Esophagus muscularis mucosa (tissue), 4 donors: ENCODE measurements at regions not wholly inside any gene's neighbourhood (a gene's known extent, or its start where the extent isn't known, plus 50 kb on each side); places are given as distances from the start of the nearest gene placed in this dataset.

Experiments
- CTCF ChIP-seq, 3 experiments: fragments of 200-600 bp in 2 of 3; fragments of 450-650 bp in 1 of 3; sonication (generic) in 2 of 3; IDR thresholded peaks; one replicate each; pipeline ENCODE4 v1.5.1; 2017 to 2019; ENCODE audit warnings: antibody characterized with exemption in 3 of 3, mild to moderate bottlenecking in 2 of 3, moderate library complexity in 1 of 3
- EP300 ChIP-seq: sonication (generic); formaldehyde crosslinking; IDR thresholded peaks from one replicate; pipeline ENCODE4 v1.6.1; 2017; ENCODE audit warnings: antibody characterized with exemption
- POLR2A ChIP-seq: fragments of 450-650 bp; IDR thresholded peaks from one replicate; pipeline ENCODE4 v1.6.1; 2017; ENCODE audit warnings: antibody characterized with exemption, moderate library complexity, mild to moderate bottlenecking, low read depth
- POLR2AphosphoS5 ChIP-seq, 2 donors: sonication (generic); formaldehyde crosslinking; IDR thresholded peaks; one replicate each; pipeline ENCODE4 v1.6.1; 2017; ENCODE audit warnings: antibody characterized with exemption in 2 of 2

DNA sequence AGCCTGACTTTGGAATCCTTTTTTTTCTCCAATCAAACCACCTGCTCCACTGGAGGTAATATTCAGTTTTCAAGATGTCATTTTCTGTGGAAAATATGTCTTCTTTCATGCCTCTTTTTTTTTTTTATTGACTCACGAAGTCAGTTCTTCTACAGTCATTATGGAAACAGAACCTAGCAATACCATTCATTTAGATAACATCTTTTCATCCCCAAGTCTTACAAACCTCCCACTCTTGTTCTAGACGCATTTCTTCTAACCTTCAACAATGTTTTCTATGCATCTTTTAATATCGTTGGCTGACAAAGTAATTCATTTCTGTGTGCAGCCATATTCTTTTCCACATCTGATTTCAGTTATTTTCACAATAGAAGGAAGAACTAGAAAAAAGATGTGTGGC, 474.3 kb upstream of the CCDC196 start:
- TF ChIP-seq EP300 = no peak
- TF ChIP-seq CTCF (IDR thresholded peaks at IDR 0.05) = no peak
- TF ChIP-seq POLR2A = no peak
- TF ChIP-seq POLR2AphosphoS5 (IDR thresholded peaks at IDR 0.05) = no peak
